ENCODE measurements at regions not wholly inside any gene's neighbourhood (a gene's known extent, or its start where the extent isn't known, plus 50 kb on each side); places are given as distances from the start of the nearest gene placed in this dataset.

- no peak for TF ChIP-seq FOXM1 (IDR thresholded peaks at IDR 0.05; ENCODE audit: borderline replicate concordance, low read depth)
- no peak for TF ChIP-seq ZBTB7A (IDR thresholded peaks at IDR 0.05; ENCODE audit: low read depth)
- TF ChIP-seq CREB1 (IDR thresholded peaks at IDR 0.05; ENCODE audit: low read depth) = no peak
- TF ChIP-seq YY1 (IDR thresholded peaks at IDR 0.05; ENCODE audit: low read depth) = no peak
- no peak for TF ChIP-seq TAF1 (IDR thresholded peaks at IDR 0.05; ENCODE audit: low read depth)
- no peak for TF ChIP-seq NFIC (IDR thresholded peaks at IDR 0.05)
These were observed 269.1 kb upstream of the ZNF717 start for GRCh38 chr3:76054404-76054803.

- TF ChIP-seq CEBPB (IDR thresholded peaks at IDR 0.05) = no peak
- TF ChIP-seq EP300 (IDR thresholded peaks at IDR 0.05; ENCODE audit: borderline replicate concordance) = no peak
- no peak for TF ChIP-seq CREB1 (IDR thresholded peaks at IDR 0.05; ENCODE audit: low read depth)
- no peak for TF ChIP-seq RAD21 (IDR thresholded peaks at IDR 0.05; ENCODE audit: low read depth)
- no peak for TF ChIP-seq TAF1 (IDR thresholded peaks at IDR 0.05; ENCODE audit: low read depth)
- TF ChIP-seq ZBTB7A (IDR thresholded peaks at IDR 0.05; ENCODE audit: low read depth) = no peak
These were observed 276.3 kb upstream of the ZNF717 start for GRCh38 chr3:76061654-76062053.

DNA sequence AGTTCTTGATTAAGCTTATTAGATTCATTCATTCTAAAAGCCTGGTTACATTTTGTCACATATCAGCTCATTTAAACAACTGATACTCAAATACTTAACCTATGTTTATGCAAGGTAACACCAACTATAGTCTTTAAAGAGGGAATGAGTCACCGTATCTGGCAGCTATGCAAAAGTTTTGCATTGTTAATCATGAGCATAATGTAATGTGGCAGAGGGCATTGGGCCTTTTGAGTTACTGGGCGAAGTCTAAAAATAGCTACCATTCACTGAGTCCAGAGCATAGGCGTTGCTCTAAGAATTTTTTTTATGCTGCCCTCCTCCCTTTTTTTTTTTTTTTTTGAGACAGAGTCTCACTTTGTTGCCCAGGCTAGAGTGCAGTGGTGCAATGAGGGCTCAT, 277.7 kb upstream of the ZNF717 start:
- no peak for TF ChIP-seq CREB1 (IDR thresholded peaks at IDR 0.05; ENCODE audit: low read depth)
- TF ChIP-seq TCF12 (IDR thresholded peaks at IDR 0.05; ENCODE audit: low read depth) = no peak
- TF ChIP-seq, protein P1, sequence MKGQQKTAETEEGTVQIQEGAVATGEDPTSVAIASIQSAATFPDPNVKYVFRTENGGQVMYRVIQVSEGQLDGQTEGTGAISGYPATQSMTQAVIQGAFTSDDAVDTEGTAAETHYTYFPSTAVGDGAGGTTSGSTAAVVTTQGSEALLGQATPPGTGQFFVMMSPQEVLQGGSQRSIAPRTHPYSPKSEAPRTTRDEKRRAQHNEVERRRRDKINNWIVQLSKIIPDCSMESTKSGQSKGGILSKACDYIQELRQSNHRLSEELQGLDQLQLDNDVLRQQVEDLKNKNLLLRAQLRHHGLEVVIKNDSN (IDR thresholded peaks at IDR 0.05) = no peak
- no peak for TF ChIP-seq TAF1 (IDR thresholded peaks at IDR 0.05; ENCODE audit: low read depth)
- TF ChIP-seq, protein P2, sequence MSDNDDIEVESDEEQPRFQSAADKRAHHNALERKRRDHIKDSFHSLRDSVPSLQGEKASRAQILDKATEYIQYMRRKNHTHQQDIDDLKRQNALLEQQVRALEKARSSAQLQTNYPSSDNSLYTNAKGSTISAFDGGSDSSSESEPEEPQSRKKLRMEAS (IDR thresholded peaks at IDR 0.05) = no peak
- TF ChIP-seq YY1 (IDR thresholded peaks at IDR 0.05; ENCODE audit: low read depth) = no peak
- no peak for TF ChIP-seq EP300 (IDR thresholded peaks at IDR 0.05; ENCODE audit: borderline replicate concordance)
- no peak for TF ChIP-seq TEAD4 (IDR thresholded peaks at IDR 0.05)
- TF ChIP-seq NFIC (IDR thresholded peaks at IDR 0.05) = no peak
- TF ChIP-seq RAD21 (IDR thresholded peaks at IDR 0.05; ENCODE audit: low read depth) = no peak
- TF ChIP-seq ZBTB7A (IDR thresholded peaks at IDR 0.05; ENCODE audit: low read depth) = no peak
- no peak for TF ChIP-seq EGR1 (IDR thresholded peaks at IDR 0.05)
- TF ChIP-seq CEBPB (IDR thresholded peaks at IDR 0.05) = no peak
- no peak for TF ChIP-seq REST (IDR thresholded peaks at IDR 0.05; ENCODE audit: low read depth)

DNA sequence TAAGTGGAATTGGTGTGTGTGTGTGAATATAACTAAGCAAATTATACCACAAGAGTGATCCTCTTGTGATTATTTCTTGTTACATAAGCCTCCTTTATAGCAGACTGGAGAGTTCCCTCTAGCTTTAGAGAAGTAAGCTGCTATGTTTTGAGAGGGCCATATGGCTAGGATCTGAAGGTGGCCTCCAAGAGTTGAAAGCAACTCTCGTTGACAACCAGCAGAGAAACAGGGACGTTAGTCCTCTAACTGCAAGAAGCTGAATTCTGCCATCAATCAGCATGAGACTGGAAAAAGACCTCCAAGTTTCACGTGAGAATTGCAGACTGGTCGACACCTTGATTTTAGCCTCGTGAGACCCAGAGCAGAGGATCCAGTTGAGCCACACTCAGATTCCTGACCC, 278.5 kb upstream of the ZNF717 start:
- TF ChIP-seq TCF12 (IDR thresholded peaks at IDR 0.05; ENCODE audit: low read depth) = no peak
- TF ChIP-seq RAD21 (IDR thresholded peaks at IDR 0.05; ENCODE audit: low read depth) = no peak
- no peak for TF ChIP-seq EGR1 (IDR thresholded peaks at IDR 0.05)
- TF ChIP-seq FOXM1 (IDR thresholded peaks at IDR 0.05; ENCODE audit: borderline replicate concordance, low read depth) = no peak
- no peak for TF ChIP-seq EP300 (IDR thresholded peaks at IDR 0.05; ENCODE audit: borderline replicate concordance)
- no peak for TF ChIP-seq CREB1 (IDR thresholded peaks at IDR 0.05; ENCODE audit: low read depth)
- TF ChIP-seq REST (IDR thresholded peaks at IDR 0.05; ENCODE audit: low read depth) = no peak
- no peak for TF ChIP-seq ZBTB7A (IDR thresholded peaks at IDR 0.05; ENCODE audit: low read depth)
- TF ChIP-seq NFIC (IDR thresholded peaks at IDR 0.05) = no peak
- no peak for TF ChIP-seq TAF1 (IDR thresholded peaks at IDR 0.05; ENCODE audit: low read depth)

DNA sequence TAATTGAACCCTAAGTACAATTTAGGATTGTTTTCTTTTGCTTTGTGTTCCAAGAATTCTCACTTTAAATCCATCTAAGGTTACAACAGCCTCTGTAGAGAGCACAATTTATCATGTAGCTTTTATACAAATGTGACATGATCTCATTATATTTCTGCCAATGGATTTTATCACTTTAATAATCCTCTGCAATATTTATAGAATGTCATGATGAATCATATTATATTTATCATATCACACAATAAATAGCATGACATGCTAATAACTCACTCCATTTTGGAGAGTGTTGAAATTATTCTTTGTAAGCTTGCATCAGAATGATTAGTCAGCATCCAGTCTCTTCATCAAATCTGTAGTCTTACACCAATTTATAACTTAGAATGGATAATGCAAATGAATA, 280.6 kb upstream of the ZNF717 start:
- TF ChIP-seq FOXM1 (IDR thresholded peaks at IDR 0.05; ENCODE audit: borderline replicate concordance, low read depth) (no peak), TAF1 (IDR thresholded peaks at IDR 0.05; ENCODE audit: low read depth) (no peak), EP300 (IDR thresholded peaks at IDR 0.05; ENCODE audit: borderline replicate concordance) (no peak), CREB1 (IDR thresholded peaks at IDR 0.05; ENCODE audit: low read depth) (no peak), CEBPB (IDR thresholded peaks at IDR 0.05) (no peak), YY1 (IDR thresholded peaks at IDR 0.05; ENCODE audit: low read depth) (no peak), EGR1 (IDR thresholded peaks at IDR 0.05) (no peak), TCF12 (IDR thresholded peaks at IDR 0.05; ENCODE audit: low read depth) (no peak), TEAD4 (IDR thresholded peaks at IDR 0.05) (no peak), REST (IDR thresholded peaks at IDR 0.05; ENCODE audit: low read depth) (no peak), RAD21 (IDR thresholded peaks at IDR 0.05; ENCODE audit: low read depth) (no peak), NFIC (IDR thresholded peaks at IDR 0.05) (no peak)
- TF ChIP-seq, protein P1 (IDR thresholded peaks at IDR 0.05) = no peak
